DND-41 (cell line): ENCODE measurements at regions not wholly inside any gene's neighbourhood (a gene's known extent, or its start where the extent isn't known, plus 50 kb on each side); places are given as distances from the start of the nearest gene placed in this dataset.

Experiments used
- ATAC-seq: fragments of 200-7000 bp; cut with Tn5 transposase; 3 replicates; pipeline ENCODE4 v1.9.1; 2021; ENCODE audit warnings: low read depth; ENCODE audit not compliant: insufficient read depth
- DNase-seq: peaks from one replicate; pipeline ENCODE4 v3.0.0-alpha.2; 2020
- H2AFZ ChIP-seq: 2 replicates; pipeline ENCODE4 v1.6.0; 2012; ENCODE audit warnings: low read depth, low read length
- H3K27ac ChIP-seq: 2 replicates; pipeline ENCODE4 v1.5.1; 2012; ENCODE audit warnings: low read length, inconsistent platforms
- H3K27me3 ChIP-seq: fragments of 200-600 bp; sonication (generic); 2 replicates; pipeline ENCODE4 v1.6.0; 2012; ENCODE audit warnings: low read length, mild to moderate bottlenecking, inconsistent platforms; ENCODE audit not compliant: insufficient read depth, poor library complexity
- H3K36me3 ChIP-seq: 2 replicates; pipeline ENCODE4 v1.5.1; 2012; ENCODE audit warnings: low read length, inconsistent platforms; ENCODE audit not compliant: insufficient read depth
- H3K4me1 ChIP-seq: 2 replicates; pipeline ENCODE4 v1.5.1; 2012; ENCODE audit warnings: mild to moderate bottlenecking, low read length; ENCODE audit not compliant: insufficient read depth
- H3K4me2 ChIP-seq: 2 replicates; pipeline ENCODE4 v1.6.0; 2012; ENCODE audit warnings: mild to moderate bottlenecking, moderate library complexity, low read length, inconsistent platforms; ENCODE audit not compliant: insufficient read depth
- H3K4me3 ChIP-seq, 2 experiments: fragments of 200-600 bp in 1 of 2; shearing (Covaris generic) in 1 of 2; 2 replicates each; pipeline ENCODE4 v1.5.1; 2012 to 2016; ENCODE audit warnings: inconsistent platforms in 2 of 2, low read length in 2 of 2, mild to moderate bottlenecking in 2 of 2, low read depth in 1 of 2, moderate library complexity in 1 of 2
- H3K79me2 ChIP-seq: 2 replicates; pipeline ENCODE4 v1.6.0; 2012; ENCODE audit warnings: low read length, inconsistent platforms; ENCODE audit not compliant: insufficient read depth
- H3K9ac ChIP-seq: 2 replicates; pipeline ENCODE4 v1.6.0; 2012; ENCODE audit warnings: low read depth, mild to moderate bottlenecking, inconsistent platforms, low read length, moderate library complexity
- H3K9me3 ChIP-seq: 2 replicates; pipeline ENCODE4 v1.5.1; 2012; ENCODE audit warnings: low read length, moderate library complexity, mild to moderate bottlenecking, inconsistent platforms; ENCODE audit not compliant: insufficient read depth, severe bottlenecking
- H4K20me1 ChIP-seq: 2 replicates; pipeline ENCODE4 v1.6.0; 2012; ENCODE audit warnings: low read length; ENCODE audit not compliant: insufficient read depth
- CTCF ChIP-seq: IDR thresholded peaks from 2 replicates; pipeline ENCODE4 v1.5.1; 2012; ENCODE audit warnings: borderline replicate concordance, low read length, moderate library complexity, mild to moderate bottlenecking; ENCODE audit not compliant: poor library complexity, severe bottlenecking; ENCODE audit errors: extremely low read depth
- EZH2 ChIP-seq: IDR thresholded peaks from 3 replicates; pipeline ENCODE4 v1.6.1; 2012; ENCODE audit warnings: borderline replicate concordance, low read depth, mild to moderate bottlenecking, moderate library complexity, low read length, inconsistent platforms; ENCODE audit not compliant: severe bottlenecking

- no peaks in the 10 kb centered on the region for H3K9me3 ChIP-seq
- no peaks in the 10 kb centered on the region for H3K27me3 ChIP-seq
- no peak overlapping the region for H3K4me2 ChIP-seq
- DNase-seq: no peak
- no peaks in the 10 kb centered on the region for H3K79me2 ChIP-seq
- no peak overlapping the region for H2AFZ ChIP-seq
- ATAC-seq: no peak
- H4K20me1 ChIP-seq: no peaks in the 10 kb centered on the region
- H3K4me1 ChIP-seq: no peaks in the 10 kb centered on the region
- no peak overlapping the region for H3K9ac ChIP-seq
- no peaks in the 10 kb centered on the region for H3K36me3 ChIP-seq
- no peak overlapping the region for H3K27ac ChIP-seq
- H3K4me3 ChIP-seq: no peak overlapping the region
- TF ChIP-seq CTCF (no peak), EZH2 (no peak)
These were observed 814.8 kb downstream of the KCNJ3 start for GRCh38 chr2:155513248-155513647.

GRCh38 chr2:155502766-155503165, 804.3 kb downstream of the KCNJ3 start:
- Histone ChIP-seq H3K4me1 (no peaks in the 10 kb centered on the region), H3K27me3 (no peaks in the 10 kb centered on the region), H3K27ac (no peak overlapping the region), H2AFZ (no peak overlapping the region), H3K9me3 (no peaks in the 10 kb centered on the region), H3K4me2 (no peak overlapping the region), H4K20me1 (no peaks in the 10 kb centered on the region), H3K4me3 (no peak overlapping the region), H3K9ac (no peak overlapping the region), H3K36me3 (no peaks in the 10 kb centered on the region), H3K79me2 (no peaks in the 10 kb centered on the region)
- TF ChIP-seq CTCF (no peak), EZH2 (no peak)
- no peak for DNase-seq
- ATAC-seq: no peak

GRCh38 chr2:155498106-155498505, 799.6 kb downstream of the KCNJ3 start:
- Histone ChIP-seq H3K27ac (no peak overlapping the region), H3K36me3 (no peaks in the 10 kb centered on the region), H3K4me2 (no peak overlapping the region), H2AFZ (no peak overlapping the region), H3K27me3 (no peaks in the 10 kb centered on the region), H3K4me3 (no peak overlapping the region), H3K4me1 (no peaks in the 10 kb centered on the region), H3K9ac (no peak overlapping the region), H4K20me1 (no peaks in the 10 kb centered on the region), H3K79me2 (no peaks in the 10 kb centered on the region), H3K9me3 (no peaks in the 10 kb centered on the region)
- DNase-seq (no peak), ATAC-seq (no peak)
- TF ChIP-seq CTCF: no peak
- no peak for TF ChIP-seq EZH2

GRCh38 chr2:155494744-155495143, 796.2 kb downstream of the KCNJ3 start:
- H3K79me2 ChIP-seq: no peaks in the 10 kb centered on the region
- ATAC-seq (no peak), DNase-seq (no peak)
- TF ChIP-seq EZH2 (no peak), CTCF (no peak)
- no peaks in the 10 kb centered on the region for H3K4me1 ChIP-seq
- no peak overlapping the region for H3K9ac ChIP-seq
- no peak overlapping the region for H2AFZ ChIP-seq
- no peak overlapping the region for H3K4me2 ChIP-seq
- H4K20me1 ChIP-seq: no peaks in the 10 kb centered on the region
- no peaks in the 10 kb centered on the region for H3K9me3 ChIP-seq
- no peak overlapping the region for H3K4me3 ChIP-seq
- H3K27ac ChIP-seq: no peak overlapping the region
- H3K27me3 ChIP-seq: no peaks in the 10 kb centered on the region
- H3K36me3 ChIP-seq: no peaks in the 10 kb centered on the region
